ENCODE measurements at regions not wholly inside any gene's neighbourhood (a gene's known extent, or its start where the extent isn't known, plus 50 kb on each side); places are given as distances from the start of the nearest gene placed in this dataset.

GRCh38 chr2:163191372-163191771 is 352.8 kb upstream of the KCNH7 start:
- TF ChIP-seq GATA2 (IDR thresholded peaks at IDR 0.05; ENCODE audit: low read depth, low read length), result no peak
- TF ChIP-seq GATA3 (IDR thresholded peaks at IDR 0.05; ENCODE audit: low read depth, low read length), result no peak

Data from SH-SY5Y (cell line).